Ishikawa (cell line): ENCODE measurements at regions not wholly inside any gene's neighbourhood (a gene's known extent, or its start where the extent isn't known, plus 50 kb on each side); places are given as distances from the start of the nearest gene placed in this dataset.

Experiments used
- CEBPB ChIP-seq: IDR thresholded peaks from 2 replicates; pipeline ENCODE4 v1.6.1; 2012
- CREB1 ChIP-seq: IDR thresholded peaks from 2 replicates; pipeline ENCODE4 v1.6.1; 2012; ENCODE audit warnings: low read depth
- EGR1 ChIP-seq: IDR thresholded peaks from 2 replicates; pipeline ENCODE4 v1.6.1; 2012
- EP300 ChIP-seq: IDR thresholded peaks from 2 replicates; pipeline ENCODE4 v1.6.1; 2012; ENCODE audit warnings: borderline replicate concordance
- FOXM1 ChIP-seq: IDR thresholded peaks from 2 replicates; pipeline ENCODE4 v1.6.1; 2012; ENCODE audit warnings: low read depth, borderline replicate concordance
- MAX ChIP-seq: IDR thresholded peaks from 2 replicates; pipeline ENCODE4 v1.6.1; 2012
- NFIC ChIP-seq: IDR thresholded peaks from 2 replicates; pipeline ENCODE4 v1.6.1; 2012
- RAD21 ChIP-seq: IDR thresholded peaks from 2 replicates; pipeline ENCODE4 v1.6.1; 2012; ENCODE audit warnings: low read depth
- REST ChIP-seq: IDR thresholded peaks from 2 replicates; pipeline ENCODE4 v1.6.1; 2012; ENCODE audit warnings: low read depth, mild to moderate bottlenecking
- TAF1 ChIP-seq: IDR thresholded peaks from 2 replicates; pipeline ENCODE4 v1.6.1; 2012; ENCODE audit warnings: low read depth, mild to moderate bottlenecking
- TCF12 ChIP-seq: IDR thresholded peaks from 2 replicates; pipeline ENCODE4 v1.6.1; 2012; ENCODE audit warnings: low read depth
- TEAD4 ChIP-seq: IDR thresholded peaks from 2 replicates; pipeline ENCODE4 v1.6.1; 2012
- USF1 ChIP-seq: IDR thresholded peaks from 2 replicates; pipeline ENCODE4 v1.6.1; 2012
- YY1 ChIP-seq: IDR thresholded peaks from 2 replicates; pipeline ENCODE4 v1.6.1; 2012; ENCODE audit warnings: low read depth
- ZBTB7A ChIP-seq: IDR thresholded peaks from 2 replicates; pipeline ENCODE4 v1.6.1; 2012; ENCODE audit warnings: low read depth

GRCh38 chr2:143988082-143988481 is 531.8 kb downstream of the ZEB2 start:
- TF ChIP-seq CREB1 (no peak), MAX (no peak), USF1 (no peak), REST (no peak), TAF1 (no peak), YY1 (no peak), EP300 (no peak), CEBPB (no peak), TEAD4 (no peak), FOXM1 (no peak), ZBTB7A (no peak), TCF12 (no peak), EGR1 (no peak)

GRCh38 chr2:143981428-143981827 is 538.5 kb downstream of the ZEB2 start:
- no peak for TF ChIP-seq YY1
- TF ChIP-seq EGR1, result no peak
- no peak for TF ChIP-seq TAF1
- TF ChIP-seq USF1, result no peak

- TF ChIP-seq RAD21 (no peak), EP300 (no peak), CREB1 (no peak), NFIC (no peak), FOXM1 (no peak), CEBPB (no peak), TCF12 (no peak), TEAD4 (no peak)
Measured at GRCh38 chr2:143977356-143977755, 542.6 kb downstream of the ZEB2 start.

GRCh38 chr2:143975216-143975615 is 544.7 kb downstream of the ZEB2 start:
- TF ChIP-seq TCF12, result no peak
- no peak for TF ChIP-seq TAF1
- no peak for TF ChIP-seq NFIC
- TF ChIP-seq TEAD4, result no peak
- TF ChIP-seq EP300, result no peak
- TF ChIP-seq ZBTB7A, result no peak
- TF ChIP-seq EGR1, result no peak
- no peak for TF ChIP-seq MAX
- TF ChIP-seq REST, result no peak
- no peak for TF ChIP-seq CEBPB
- TF ChIP-seq YY1, result no peak
- no peak for TF ChIP-seq CREB1
- no peak for TF ChIP-seq RAD21
- TF ChIP-seq USF1, result no peak
- TF ChIP-seq FOXM1, result no peak

GRCh38 chr2:143974262-143974661 is 545.7 kb downstream of the ZEB2 start:
- TF ChIP-seq MAX (no peak), TAF1 (no peak), RAD21 (no peak), TEAD4 (no peak), YY1 (no peak), REST (no peak), ZBTB7A (no peak), CEBPB (no peak), CREB1 (no peak), EGR1 (no peak), EP300 (no peak), NFIC (no peak), USF1 (no peak), FOXM1 (no peak), TCF12 (no peak)
